ENCODE measurements at regions not wholly inside any gene's neighbourhood (a gene's known extent, or its start where the extent isn't known, plus 50 kb on each side); places are given as distances from the start of the nearest gene placed in this dataset.
"Not testable (repeated sequence)": the region's sequence is repeated elsewhere in the genome, so short reads cannot be mapped to it uniquely, and the experiment has no call there.

- no peak for DNase-seq (ENCODE audit: extremely low spot score)
- CTCF ChIA-PET = no interaction called here
- no peak for TF ChIP-seq ELF4 (IDR thresholded peaks at IDR 0.05)
- no peak for TF ChIP-seq FOXM1 (IDR thresholded peaks at IDR 0.05; ENCODE audit: borderline replicate concordance)
- no peak for TF ChIP-seq CTBP1 (IDR thresholded peaks at IDR 0.05; ENCODE audit: borderline replicate concordance)
- TF ChIP-seq PKNOX1 (IDR thresholded peaks at IDR 0.05) = no peak
- TF ChIP-seq BHLHE40 (IDR thresholded peaks at IDR 0.05; ENCODE audit: borderline replicate concordance) = no peak
- POLR2A ChIA-PET = no interaction called here
Observed at GRCh38 chr17:31631766-31632165, 227.3 kb downstream of the COPRS start.

GRCh38 chr17:31630866-31631265 is 228.2 kb downstream of the COPRS start:
- POLR2A ChIA-PET; CTCF ChIA-PET; DNase-seq (ENCODE audit: extremely low spot score): not testable (repeated sequence)

- POLR2A ChIA-PET = no interaction called here
- no peak for DNase-seq (ENCODE audit: extremely low spot score)
- CTCF ChIA-PET = interaction anchor here (0.7 kb wide), 1 partner anchor 123 kb away, joined by 3 read pairs; no protein-coding TSS in a partner anchor
- TF ChIP-seq ELF4 (IDR thresholded peaks at IDR 0.05) (no peak), TARDBP (IDR thresholded peaks at IDR 0.05) (no peak), FOXK2 (IDR thresholded peaks at IDR 0.05) (no peak), FOXA1 (IDR thresholded peaks at IDR 0.05) (no peak), NFRKB (IDR thresholded peaks at IDR 0.05) (no peak), CTBP1 (IDR thresholded peaks at IDR 0.05; ENCODE audit: borderline replicate concordance) (no peak), SUZ12 (IDR thresholded peaks at IDR 0.05) (no peak), BHLHE40 (IDR thresholded peaks at IDR 0.05; ENCODE audit: borderline replicate concordance) (no peak), HDGF (IDR thresholded peaks at IDR 0.05; ENCODE audit: borderline replicate concordance) (no peak), L3MBTL2 (conservative IDR thresholded peaks at IDR 0.05) (no peak), SP1 (IDR thresholded peaks at IDR 0.05) (no peak), FOXM1 (IDR thresholded peaks at IDR 0.05; ENCODE audit: borderline replicate concordance) (no peak), LEF1 (IDR thresholded peaks at IDR 0.05; ENCODE audit: borderline replicate concordance) (no peak), ZNF384 (IDR thresholded peaks at IDR 0.05) (no peak), ARNT (IDR thresholded peaks at IDR 0.05) (no peak), PKNOX1 (IDR thresholded peaks at IDR 0.05) (no peak)
Observed at GRCh38 chr17:31629696-31630470, 229.2 kb downstream of the COPRS start.

- no peak for DNase-seq (ENCODE audit: extremely low spot score)
- ChIA-PET CTCF (no interaction called here), POLR2A (no interaction called here)
- TF ChIP-seq FOXM1 (IDR thresholded peaks at IDR 0.05; ENCODE audit: borderline replicate concordance) = no peak
- no peak for TF ChIP-seq FOXA1 (IDR thresholded peaks at IDR 0.05)
- TF ChIP-seq PKNOX1 (IDR thresholded peaks at IDR 0.05) = no peak
- TF ChIP-seq SUZ12 (IDR thresholded peaks at IDR 0.05) = no peak
- TF ChIP-seq FOXK2 (IDR thresholded peaks at IDR 0.05) = no peak
- no peak for TF ChIP-seq SP1 (IDR thresholded peaks at IDR 0.05)
- no peak for TF ChIP-seq TARDBP (IDR thresholded peaks at IDR 0.05)
- no peak for TF ChIP-seq BHLHE40 (IDR thresholded peaks at IDR 0.05; ENCODE audit: borderline replicate concordance)
- TF ChIP-seq ARNT (IDR thresholded peaks at IDR 0.05) = no peak
- no peak for TF ChIP-seq NFRKB (IDR thresholded peaks at IDR 0.05)
- no peak for TF ChIP-seq L3MBTL2 (conservative IDR thresholded peaks at IDR 0.05)
- no peak for TF ChIP-seq ZNF384 (IDR thresholded peaks at IDR 0.05)
- no peak for TF ChIP-seq ELF4 (IDR thresholded peaks at IDR 0.05)
- TF ChIP-seq LEF1 (IDR thresholded peaks at IDR 0.05; ENCODE audit: borderline replicate concordance) = no peak
- no peak for TF ChIP-seq CTBP1 (IDR thresholded peaks at IDR 0.05; ENCODE audit: borderline replicate concordance)
- no peak for TF ChIP-seq HDGF (IDR thresholded peaks at IDR 0.05; ENCODE audit: borderline replicate concordance)
Observed at GRCh38 chr17:31627960-31628359, 231.1 kb downstream of the COPRS start.

GRCh38 chr17:31623990-31624389 is 232.5 kb downstream of the RAB11FIP4 start:
- TF ChIP-seq CTBP1 (IDR thresholded peaks at IDR 0.05; ENCODE audit: borderline replicate concordance) (no peak), LEF1 (IDR thresholded peaks at IDR 0.05; ENCODE audit: borderline replicate concordance) (no peak), L3MBTL2 (conservative IDR thresholded peaks at IDR 0.05) (no peak), FOXM1 (IDR thresholded peaks at IDR 0.05; ENCODE audit: borderline replicate concordance) (no peak), SUZ12 (IDR thresholded peaks at IDR 0.05) (no peak), FOXK2 (IDR thresholded peaks at IDR 0.05) (no peak), PKNOX1 (IDR thresholded peaks at IDR 0.05) (no peak), FOXA1 (IDR thresholded peaks at IDR 0.05) (no peak), BHLHE40 (IDR thresholded peaks at IDR 0.05; ENCODE audit: borderline replicate concordance) (no peak), NFRKB (IDR thresholded peaks at IDR 0.05) (no peak), ARNT (IDR thresholded peaks at IDR 0.05) (no peak), TARDBP (IDR thresholded peaks at IDR 0.05) (no peak), HDGF (IDR thresholded peaks at IDR 0.05; ENCODE audit: borderline replicate concordance) (no peak), ZNF384 (IDR thresholded peaks at IDR 0.05) (no peak), ELF4 (IDR thresholded peaks at IDR 0.05) (no peak), SP1 (IDR thresholded peaks at IDR 0.05) (no peak)
- no peak for DNase-seq (ENCODE audit: extremely low spot score)
- POLR2A ChIA-PET = no interaction called here
- CTCF ChIA-PET = interaction anchor here (0.6 kb wide), 1 partner anchor 193 kb away, joined by 3 read pairs; no protein-coding TSS in a partner anchor

Measured in HEK293T (cell line).